Naive thymus-derived CD4-positive, alpha-beta T cell (primary cell): ENCODE measurements at regions not wholly inside any gene's neighbourhood (a gene's known extent, or its start where the extent isn't known, plus 50 kb on each side); places are given as distances from the start of the nearest gene placed in this dataset.

Experiments used
- ATAC-seq: fragments of 150-1000 bp; cut with Tn5 transposase; 2 replicates; pipeline ENCODE4 v1.10.0; 2021; ENCODE audit warnings: mild to moderate bottlenecking, moderate library complexity
- CTCF ChIA-PET: fragments of 350-600 bp; sonication (Branson Sonifier 250); formaldehyde crosslinking; loops from one replicate; lab custom pipeline; 2021; ENCODE audit warnings: antibody characterized with exemption; lab: Charles Lee
- POLR2A ChIA-PET: fragments of 350-600 bp; sonication (Branson Sonifier 250); formaldehyde crosslinking; loops from one replicate; lab custom pipeline; 2021; ENCODE audit warnings: antibody characterized with exemption, inconsistent platforms; lab: Charles Lee
- DNase-seq, 9 donors: peaks; one replicate each; pipeline versions ENCODE4 v3.0.0 to v3.0.0-alpha.2; 2020 to 2022; ENCODE audit warnings: mixed read lengths in 1 of 9
- H3K27ac ChIP-seq: one replicate; pipeline ENCODE4 v1.7.0; 2013; ENCODE audit warnings: mild to moderate bottlenecking, low read depth, low read length, moderate library complexity
- H3K27me3 ChIP-seq, 2 donors: one replicate each; pipeline ENCODE4 v1.7.0; 2013; ENCODE audit warnings: low read length in 2 of 2, mild to moderate bottlenecking in 2 of 2, moderate library complexity in 2 of 2; ENCODE audit not compliant: control insufficient read depth in 2 of 2, insufficient read depth in 2 of 2
- H3K36me3 ChIP-seq, 3 experiments: 1 replicate in 2 of 3; 2 replicates in 1 of 3; pipeline ENCODE4 v1.7.0; 2013; ENCODE audit warnings: low read length in 3 of 3, mild to moderate bottlenecking in 3 of 3, moderate library complexity in 1 of 3; ENCODE audit not compliant: insufficient read depth in 3 of 3, control insufficient read depth in 2 of 3
- H3K4me1 ChIP-seq, 2 donors: one replicate each; pipeline ENCODE4 v1.7.0; 2013; ENCODE audit warnings: low read length in 2 of 2, mild to moderate bottlenecking in 2 of 2, moderate library complexity in 1 of 2; ENCODE audit not compliant: control insufficient read depth in 2 of 2, insufficient read depth in 2 of 2
- H3K4me3 ChIP-seq: 2 replicates; pipeline ENCODE4 v1.7.0; 2013; ENCODE audit warnings: mild to moderate bottlenecking, low read length
- H3K9me3 ChIP-seq, 3 experiments: 1 replicate in 2 of 3; 2 replicates in 1 of 3; pipeline ENCODE4 v1.7.0; 2013; ENCODE audit warnings: low read length in 3 of 3; ENCODE audit not compliant: control insufficient read depth in 2 of 3
- H3K27ac Mint-ChIP-seq, 9 donors: one replicate each; pipeline ENCODE4 v1.8.0; 2020 to 2022; ENCODE audit warnings: mixed read lengths in 9 of 9, mild to moderate bottlenecking in 8 of 9, moderate library complexity in 5 of 9, inconsistent platforms in 2 of 9
- H3K27me3 Mint-ChIP-seq, 5 donors: one replicate each; pipeline ENCODE4 v1.8.0; 2021 to 2022; ENCODE audit warnings: mixed read lengths in 5 of 5, mild to moderate bottlenecking in 1 of 5
- H3K36me3 Mint-ChIP-seq, 5 donors: one replicate each; pipeline ENCODE4 v1.8.0; 2020 to 2022; ENCODE audit warnings: mixed read lengths in 5 of 5, mild to moderate bottlenecking in 3 of 5, inconsistent platforms in 1 of 5
- H3K4me1 Mint-ChIP-seq, 7 donors: one replicate each; pipeline ENCODE4 v1.8.0; 2020 to 2022; ENCODE audit warnings: mixed read lengths in 7 of 7, mild to moderate bottlenecking in 3 of 7, inconsistent platforms in 1 of 7
- H3K4me3 Mint-ChIP-seq, 10 donors: one replicate each; pipeline ENCODE4 v1.8.0; 2020 to 2022; ENCODE audit warnings: mild to moderate bottlenecking in 10 of 10, mixed read lengths in 10 of 10, moderate library complexity in 6 of 10, inconsistent platforms in 2 of 10
- H3K9me3 Mint-ChIP-seq, 11 donors: one replicate each; pipeline ENCODE4 v1.8.0; 2020 to 2022; ENCODE audit warnings: mixed read lengths in 11 of 11, mild to moderate bottlenecking in 4 of 11, inconsistent platforms in 1 of 11, moderate library complexity in 1 of 11
- intact Hi-C, 2 donors: fragments of 100-400 bp; cut with micrococcal nuclease; formaldehyde crosslinking; loops; one replicate each; pipeline ENCODE4 v1.15.1; 2023

GRCh38 chr3:31346542-31346979, 186.2 kb upstream of the STT3B start:
- Histone ChIP-seq H3K36me3 (no peaks in the 10 kb centered on the region), H3K27me3 (no peaks in the 10 kb centered on the region), H3K27ac (no peak overlapping the region), H3K9me3 (no peaks in the 10 kb centered on the region), H3K4me1 (no peaks in the 10 kb centered on the region), H3K4me3 (no peak overlapping the region)
- peaks cover 3 to 8% (median 5%) of the 10 kb centered on the region in 5 donors for H3K36me3 Mint-ChIP-seq
- ChIA-PET POLR2A (interaction anchor here (0.6 kb wide), 1 partner anchor 44 kb away, joined by 4 read pairs; no protein-coding TSS in a partner anchor), CTCF (no interaction called here)
- no peak overlapping the region for H3K4me3 Mint-ChIP-seq
- ATAC-seq (no peak), DNase-seq (no peak)
- H3K9me3 Mint-ChIP-seq: peaks cover 0 to 19% (median 8%) of the 10 kb centered on the region in 11 donors
- no peak overlapping the region for H3K27ac Mint-ChIP-seq
- intact Hi-C loops: no loop called here
- no peaks in the 10 kb centered on the region for H3K27me3 Mint-ChIP-seq
- H3K4me1 Mint-ChIP-seq: peaks cover 0 to 4% (median 0%) of the 10 kb centered on the region in 7 donors

- ChIA-PET CTCF (no interaction called here), POLR2A (no interaction called here)
- Histone ChIP-seq H3K27ac (no peak overlapping the region), H3K4me3 (no peak overlapping the region), H3K36me3 (no peaks in the 10 kb centered on the region), H3K4me1 (no peaks in the 10 kb centered on the region), H3K27me3 (no peaks in the 10 kb centered on the region), H3K9me3 (no peaks in the 10 kb centered on the region)
- Mint-ChIP-seq H3K4me1 (peaks cover 0 to 3% (median 0%) of the 10 kb centered on the region in 7 donors), H3K4me3 (no peak overlapping the region), H3K27ac (no peak overlapping the region), H3K9me3 (peaks cover 2 to 21% (median 8%) of the 10 kb centered on the region in 11 donors), H3K36me3 (peaks cover 3 to 12% (median 5%) of the 10 kb centered on the region in 5 donors), H3K27me3 (no peaks in the 10 kb centered on the region)
- ATAC-seq (no peak), DNase-seq (no peak)
- intact Hi-C loops: no loop called here
Measured at GRCh38 chr3:31349001-31349748, 183.6 kb upstream of the STT3B start.

GRCh38 chr3:31350307-31350706, 182.4 kb upstream of the STT3B start:
- Histone ChIP-seq H3K27me3 (no peaks in the 10 kb centered on the region), H3K36me3 (no peaks in the 10 kb centered on the region), H3K4me1 (no peaks in the 10 kb centered on the region), H3K4me3 (no peak overlapping the region), H3K27ac (no peak overlapping the region), H3K9me3 (no peaks in the 10 kb centered on the region)
- DNase-seq (no peak), ATAC-seq (no peak)
- intact Hi-C loops: no loop called here
- H3K9me3 Mint-ChIP-seq: peaks cover 0 to 19% (median 4%) of the 10 kb centered on the region in 11 donors
- ChIA-PET POLR2A (interaction anchor here (0.6 kb wide), 2 partner anchors 179 to 1133 kb away, joined by 3 read pairs; no protein-coding TSS in a partner anchor), CTCF (no interaction called here)
- H3K27me3 Mint-ChIP-seq: no peaks in the 10 kb centered on the region
- peaks cover 3 to 8% (median 5%) of the 10 kb centered on the region in 5 donors for H3K36me3 Mint-ChIP-seq
- H3K27ac Mint-ChIP-seq: no peak overlapping the region
- peaks cover 0 to 3% (median 0%) of the 10 kb centered on the region in 7 donors for H3K4me1 Mint-ChIP-seq
- H3K4me3 Mint-ChIP-seq: no peak overlapping the region

- no peaks in the 10 kb centered on the region for H3K36me3 ChIP-seq
- Mint-ChIP-seq H3K27ac (peak overlapping the region in 1 of 9 donors; percentile 51), H3K4me3 (no peak overlapping the region), H3K4me1 (peaks cover 6 to 12% (median 8%) of the 10 kb centered on the region in 7 donors), H3K9me3 (peaks cover 0 to 23% (median 3%) of the 10 kb centered on the region in 11 donors), H3K27me3 (no peaks in the 10 kb centered on the region), H3K36me3 (peaks cover 0 to 14% (median 3%) of the 10 kb centered on the region in 5 donors)
- H3K4me1 ChIP-seq: no peaks in the 10 kb centered on the region
- ATAC-seq (no peak), DNase-seq (no peak)
- H3K4me3 ChIP-seq: no peak overlapping the region
- intact Hi-C loops: no loop called here
- no peak overlapping the region for H3K27ac ChIP-seq
- no peaks in the 10 kb centered on the region for H3K27me3 ChIP-seq
- no peaks in the 10 kb centered on the region for H3K9me3 ChIP-seq
- ChIA-PET CTCF (no interaction called here), POLR2A (no interaction called here)
Measured at GRCh38 chr3:31352331-31352730, 180.4 kb upstream of the STT3B start.

GRCh38 chr3:31353166-31353565, 179.6 kb upstream of the STT3B start:
- POLR2A ChIA-PET: no interaction called here
- H3K4me3 Mint-ChIP-seq: no peak overlapping the region

GRCh38 chr3:31354373-31354772, 178.4 kb upstream of the STT3B start:
- Mint-ChIP-seq H3K4me3 (no peak overlapping the region), H3K27ac (no peak overlapping the region), H3K36me3 (peaks cover 0 to 17% (median 0%) of the 10 kb centered on the region in 5 donors), H3K9me3 (peaks cover 0 to 18% (median 2%) of the 10 kb centered on the region in 11 donors), H3K4me1 (peaks cover 16 to 25% (median 19%) of the 10 kb centered on the region in 7 donors), H3K27me3 (no peaks in the 10 kb centered on the region)
- intact Hi-C loops: no loop called here
- Histone ChIP-seq H3K4me1 (no peaks in the 10 kb centered on the region), H3K27me3 (no peaks in the 10 kb centered on the region), H3K27ac (no peak overlapping the region), H3K9me3 (no peaks in the 10 kb centered on the region), H3K36me3 (no peaks in the 10 kb centered on the region), H3K4me3 (no peak overlapping the region)
- ChIA-PET POLR2A (no interaction called here), CTCF (no interaction called here)
- DNase-seq: no peak
- no peak for ATAC-seq

More at GRCh38 chr3:31353166-31353565, 179.6 kb upstream of the STT3B start:
- Mint-ChIP-seq H3K4me1 (peaks cover 13 to 20% (median 16%) of the 10 kb centered on the region in 7 donors), H3K9me3 (peaks cover 0 to 18% (median 2%) of the 10 kb centered on the region in 11 donors), H3K27ac (no peak overlapping the region), H3K27me3 (no peaks in the 10 kb centered on the region), H3K36me3 (peaks cover 0 to 17% (median 0%) of the 10 kb centered on the region in 5 donors)
- Histone ChIP-seq H3K27me3 (no peaks in the 10 kb centered on the region), H3K4me3 (no peak overlapping the region), H3K9me3 (no peaks in the 10 kb centered on the region), H3K36me3 (no peaks in the 10 kb centered on the region), H3K4me1 (no peaks in the 10 kb centered on the region), H3K27ac (no peak overlapping the region)
- no peak for ATAC-seq
- intact Hi-C loops: no loop called here
- no peak for DNase-seq
- CTCF ChIA-PET: no interaction called here
